Stromal cell of bone marrow (primary cell): ENCODE measurements at regions not wholly inside any gene's neighbourhood (a gene's known extent, or its start where the extent isn't known, plus 50 kb on each side); places are given as distances from the start of the nearest gene placed in this dataset.

Source experiments
- DNase-seq: peaks from one replicate; pipeline ENCODE4 v3.0.0-alpha.2; 2012; ENCODE audit warnings: low read depth

DNA sequence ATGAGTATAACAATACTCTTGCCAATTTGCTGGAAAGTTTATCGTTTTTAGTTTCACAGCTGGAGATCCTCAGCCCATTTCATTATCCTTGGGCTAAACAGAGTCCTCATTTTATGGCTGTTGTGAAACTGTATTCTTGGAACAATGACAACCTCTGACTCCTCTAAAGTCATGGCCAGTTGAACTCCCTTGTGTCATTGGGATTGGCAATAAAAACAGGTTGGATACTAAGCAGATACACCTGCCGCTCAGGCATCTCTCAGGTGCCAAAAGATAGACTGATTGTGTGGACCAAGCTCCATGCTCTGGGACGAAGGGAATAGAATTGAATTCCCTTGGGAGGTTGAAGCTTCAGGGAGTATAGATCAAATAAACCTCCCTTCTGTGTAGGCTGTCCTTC, 182.2 kb downstream of the WDR11 start:
- no peak for DNase-seq

DNA sequence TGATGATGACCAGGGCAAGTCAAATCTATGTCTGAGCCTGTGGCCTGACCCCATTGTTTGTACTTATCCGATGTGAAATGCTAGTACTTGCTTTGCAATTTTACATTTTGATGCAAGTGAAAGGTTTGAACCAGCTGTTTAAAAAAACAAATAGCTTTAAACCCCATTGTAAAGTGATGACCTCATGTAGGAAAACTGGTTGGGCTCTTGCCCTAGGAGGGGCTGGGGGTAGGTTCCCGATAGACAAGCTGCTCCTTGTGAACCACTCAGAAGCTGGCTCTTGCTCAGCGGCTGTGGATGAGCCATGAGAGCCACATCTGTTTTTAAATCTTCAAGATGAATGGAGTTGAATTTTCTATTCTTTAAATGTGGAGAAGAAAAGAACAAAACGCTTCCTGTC, 185.3 kb downstream of the WDR11 start:
- DNase-seq = no peak

DNA sequence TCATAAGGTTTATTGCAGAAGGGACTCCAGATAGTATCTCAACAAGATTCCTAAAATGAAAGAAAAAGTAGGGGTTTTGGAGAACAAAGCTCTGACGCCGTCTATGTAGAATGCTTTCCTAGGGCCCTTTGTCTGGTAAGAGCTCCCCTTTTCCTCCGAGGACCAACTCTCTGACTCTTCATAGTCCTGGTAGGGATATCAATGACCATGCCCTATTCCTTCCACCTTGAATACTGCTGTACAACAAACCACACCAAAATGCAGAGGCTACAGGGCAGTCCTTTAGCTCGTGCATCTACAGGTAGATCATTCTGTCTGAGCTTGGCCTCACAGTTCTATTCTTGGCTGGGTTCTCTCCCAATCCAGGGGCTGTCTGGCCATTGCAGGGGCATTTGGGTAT, 190.3 kb downstream of the WDR11 start:
- no peak for DNase-seq

DNA sequence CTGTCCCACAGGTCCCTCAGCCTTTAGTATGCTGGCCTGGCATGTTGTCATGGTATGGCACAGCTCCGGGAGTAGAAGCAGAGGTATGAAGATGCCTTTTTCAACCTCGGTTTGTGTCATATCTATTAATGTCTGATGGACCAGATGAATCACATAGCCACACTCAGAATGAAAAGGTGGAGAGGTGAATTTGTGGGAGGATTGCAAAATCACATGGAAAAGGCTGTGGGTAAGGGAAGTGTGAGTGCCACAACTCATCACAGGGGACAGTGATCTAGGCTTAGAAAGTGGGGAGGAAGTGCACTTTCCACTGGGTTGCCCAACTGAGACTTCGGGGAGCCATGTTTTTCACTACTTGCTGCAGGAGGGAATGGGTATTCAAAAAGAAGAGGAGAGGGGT, 190.7 kb downstream of the WDR11 start:
- DNase-seq = no peak

DNA sequence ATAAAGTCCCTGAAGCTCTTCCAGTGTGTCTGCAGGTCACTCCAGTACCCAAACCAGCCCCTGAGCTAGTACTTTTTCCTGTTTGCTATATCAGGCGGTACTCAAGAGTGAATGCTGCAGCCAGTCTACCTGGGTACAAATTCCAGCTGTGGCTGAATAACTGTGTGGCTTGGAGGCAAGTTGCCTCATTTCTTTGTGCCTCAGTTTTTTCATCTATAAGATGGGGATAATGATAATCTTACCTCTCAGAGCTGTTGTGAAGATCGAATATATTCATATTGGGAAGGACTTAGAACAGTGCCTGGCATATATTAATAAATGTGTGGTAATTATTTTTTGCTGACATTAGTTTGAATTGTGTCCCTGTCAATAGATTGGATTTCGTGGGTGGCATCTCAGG, 191.2 kb downstream of the WDR11 start:
- no peak for DNase-seq

DNA sequence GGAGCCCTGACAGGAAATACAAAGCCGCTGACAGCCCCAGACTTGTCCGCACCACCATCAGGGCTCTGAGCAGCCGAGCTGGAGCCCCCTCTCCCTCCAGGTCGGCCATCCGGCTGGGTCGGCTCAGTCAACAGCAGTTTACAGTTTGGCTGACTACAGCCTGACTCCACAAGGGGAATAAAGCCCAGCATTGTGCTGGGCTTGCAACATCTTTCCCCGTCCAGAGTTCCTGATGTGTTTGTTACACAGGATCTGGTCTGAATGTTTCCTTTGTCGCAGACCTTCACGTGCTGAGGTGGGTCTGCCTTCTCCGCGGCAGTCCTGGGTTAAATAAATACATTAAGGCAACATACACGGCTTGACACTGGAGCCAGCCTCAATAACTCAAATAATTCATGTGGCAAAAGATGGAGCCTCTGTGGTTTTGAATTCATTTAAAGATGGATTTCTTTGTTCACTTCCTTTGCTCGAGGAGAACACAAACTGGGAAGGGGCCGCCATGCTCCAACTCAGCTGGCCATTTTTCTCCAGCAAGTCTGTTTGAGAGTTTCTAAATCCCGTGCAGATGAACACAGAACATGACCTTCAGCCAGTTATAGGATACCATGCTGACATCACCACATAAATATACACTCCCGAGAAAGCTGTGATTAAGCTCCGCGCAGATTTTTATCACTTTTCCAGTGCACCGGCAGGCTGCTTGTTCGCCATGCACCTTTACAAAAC, 192.1 kb downstream of the WDR11 start:
- DNase-seq = no peak

DNA sequence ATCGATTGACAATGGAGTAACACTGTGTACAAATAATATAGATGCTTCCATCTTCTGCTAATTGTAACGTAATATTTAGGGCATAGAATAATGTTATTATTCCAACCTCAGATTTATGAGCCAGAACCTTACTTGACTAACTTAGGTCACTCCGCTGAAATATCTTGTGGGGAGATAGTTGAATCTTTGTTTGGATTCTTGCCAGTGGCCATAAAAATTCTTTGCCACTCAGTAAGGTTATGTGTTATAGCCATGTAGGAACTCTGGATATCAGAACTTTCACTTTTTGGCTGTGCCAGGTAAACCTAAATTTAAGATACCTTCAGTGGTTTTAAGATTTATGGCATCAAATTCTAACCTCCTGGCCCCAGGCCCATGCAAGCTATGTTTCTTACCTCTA, 197.6 kb downstream of the WDR11 start:
- no peak for DNase-seq

DNA sequence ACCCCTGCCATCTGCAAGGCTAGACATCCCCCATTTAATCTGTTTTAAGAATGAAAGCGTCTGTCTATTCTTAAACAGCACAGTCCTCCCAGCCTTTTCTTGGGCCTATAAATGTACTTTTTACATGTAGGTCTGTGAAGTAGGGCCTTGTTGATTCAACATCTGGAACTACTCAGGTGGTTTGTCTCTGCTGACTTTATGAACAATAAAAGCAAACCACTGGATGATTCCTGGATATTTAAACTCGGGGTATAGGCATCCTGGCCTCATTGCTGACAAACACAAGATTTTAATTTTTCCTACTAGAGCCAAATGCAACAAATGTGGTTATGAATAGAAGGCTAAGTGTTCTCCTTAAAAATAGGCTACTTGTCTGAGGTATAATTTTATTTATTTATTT, 198.3 kb downstream of the WDR11 start:
- DNase-seq = no peak

DNA sequence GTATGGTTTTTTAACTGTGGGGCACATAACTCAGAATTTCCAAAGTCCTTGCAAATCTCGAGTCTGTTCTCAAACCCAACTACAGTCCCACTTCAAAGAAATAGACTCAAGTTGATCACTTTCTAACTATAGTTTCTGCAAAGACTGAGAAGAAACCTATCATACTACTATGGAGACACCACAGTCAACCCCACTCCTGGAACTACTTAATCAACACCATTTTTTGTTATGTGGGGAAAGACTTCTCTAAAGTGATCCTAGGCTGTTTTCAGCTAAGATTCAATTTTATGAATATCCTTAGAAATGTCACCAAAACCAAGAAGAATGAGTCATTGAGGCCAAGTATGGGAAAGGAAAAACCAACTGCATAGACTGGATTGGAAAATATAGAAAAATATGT, 198.8 kb downstream of the WDR11 start:
- DNase-seq = no peak

DNA sequence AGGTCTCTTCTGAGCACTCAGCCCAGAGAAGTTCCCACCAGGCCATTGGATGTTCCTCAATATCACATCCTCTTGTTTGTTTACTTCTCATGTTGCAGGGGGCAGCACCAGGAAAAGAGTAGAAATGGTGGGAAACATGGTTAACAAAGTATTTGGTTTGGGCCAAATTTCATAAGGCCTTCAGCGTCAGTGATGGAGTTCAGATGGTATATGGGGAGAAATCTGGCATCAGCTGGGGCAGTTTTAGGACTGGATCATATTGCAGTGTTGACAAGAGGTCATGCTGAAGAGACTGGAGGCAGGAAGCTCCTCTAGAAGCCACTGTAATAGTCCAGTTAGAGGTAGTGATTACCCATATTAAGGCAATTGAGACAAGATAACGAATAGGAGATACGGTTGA, 200.0 kb downstream of the WDR11 start:
- DNase-seq = no peak

DNA sequence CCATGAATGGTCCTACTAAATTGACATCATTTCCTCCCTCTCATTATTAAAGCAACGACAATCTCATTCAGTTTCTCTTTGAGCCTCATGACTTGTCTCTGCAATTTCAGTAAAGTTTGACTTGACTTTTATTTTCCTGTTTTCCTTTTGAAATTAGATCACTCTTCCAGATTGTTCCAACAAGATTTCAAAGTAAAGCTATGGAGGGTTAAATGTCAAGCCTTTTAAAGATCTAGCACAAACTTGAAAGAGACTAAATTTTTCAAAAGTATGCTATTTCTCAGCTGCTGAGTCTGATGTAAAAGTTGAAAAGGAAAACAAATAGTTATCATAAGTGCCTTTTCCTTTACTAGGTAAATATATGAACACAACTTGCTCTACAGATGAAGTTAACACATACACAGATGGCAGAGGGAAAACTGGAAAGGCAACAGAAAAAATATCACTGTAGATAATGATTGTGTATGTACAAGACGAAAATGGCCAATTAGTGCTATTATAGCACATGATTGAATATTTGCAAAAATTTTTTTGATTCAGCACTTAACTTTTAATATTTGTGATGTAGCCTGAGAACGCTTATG, 200.6 kb downstream of the WDR11 start:
- no peak for DNase-seq

DNA sequence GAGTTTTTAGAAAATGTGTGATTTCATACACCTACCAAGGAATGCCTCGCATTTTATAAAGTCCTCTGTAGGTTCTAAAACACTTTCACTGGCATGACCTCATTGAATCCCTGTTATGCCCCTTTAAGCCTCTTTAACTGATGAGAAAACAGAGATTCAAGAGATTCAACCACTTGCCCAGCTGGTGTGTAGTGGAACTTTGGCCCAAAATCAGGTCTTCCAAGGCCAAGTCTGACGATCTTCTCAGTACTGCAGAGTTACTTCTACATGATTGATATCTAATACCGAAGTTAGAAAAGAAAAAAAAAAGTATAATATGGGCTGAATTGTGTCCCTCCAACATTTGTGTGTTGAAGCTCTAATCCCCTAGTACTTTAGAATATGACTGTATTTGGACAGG, 202.0 kb downstream of the WDR11 start:
- no peak for DNase-seq

DNA sequence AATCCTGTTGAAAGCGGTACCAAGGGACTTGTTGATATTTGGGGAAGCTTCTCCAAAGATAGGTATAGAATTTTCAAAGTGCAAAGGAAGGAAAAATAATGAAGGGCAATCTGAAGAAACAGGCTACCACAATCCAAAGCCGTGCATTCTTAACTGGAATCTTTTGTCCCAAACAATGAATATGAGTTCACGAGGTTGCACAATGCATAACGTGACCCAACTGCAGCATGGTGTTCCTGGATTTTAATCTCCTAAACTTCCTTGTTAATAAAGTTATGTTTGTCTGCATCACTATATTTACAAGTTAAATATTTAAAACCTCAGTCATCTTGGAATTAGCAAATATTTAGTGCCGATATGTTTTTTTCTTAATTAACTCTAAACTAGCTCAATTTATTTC, 203.7 kb downstream of the WDR11 start:
- no peak for DNase-seq

DNA sequence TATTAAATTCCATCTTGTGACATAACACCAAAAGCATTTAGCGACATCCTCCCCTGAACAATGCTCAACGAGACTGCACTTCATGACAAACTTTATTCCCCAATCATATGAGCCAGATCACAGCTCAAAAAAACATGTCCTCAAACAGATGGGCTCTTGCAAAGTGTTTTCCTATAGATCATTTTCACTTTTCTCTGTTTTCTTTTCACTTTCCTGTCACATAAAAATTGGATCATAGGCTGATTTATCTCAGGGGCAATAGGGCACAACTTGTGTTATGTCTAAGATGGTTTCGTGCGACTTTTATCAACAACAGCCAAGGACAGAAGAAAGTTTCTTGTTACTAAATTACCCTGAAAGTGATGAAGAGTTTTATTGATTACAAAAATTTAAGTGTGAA, 206.1 kb downstream of the WDR11 start:
- DNase-seq = no peak

DNA sequence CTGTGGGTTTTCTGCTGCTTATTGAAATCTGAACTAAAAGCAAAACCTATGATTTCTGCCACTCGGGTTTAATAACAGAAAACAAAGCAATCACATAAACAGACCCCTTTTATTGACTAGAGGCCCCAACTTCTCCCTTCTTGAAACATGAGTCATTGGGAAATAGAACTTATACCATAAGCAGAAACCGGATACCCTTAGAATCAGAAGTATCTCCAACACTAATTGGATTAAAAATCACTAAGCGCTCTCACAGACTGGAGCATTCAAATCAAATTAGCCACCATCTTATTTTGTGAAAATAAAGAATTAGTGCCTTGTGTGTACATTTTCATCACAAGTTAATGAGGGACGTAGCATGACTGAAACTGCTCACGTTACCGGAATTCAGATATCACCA, 206.9 kb downstream of the WDR11 start:
- DNase-seq = no peak

DNA sequence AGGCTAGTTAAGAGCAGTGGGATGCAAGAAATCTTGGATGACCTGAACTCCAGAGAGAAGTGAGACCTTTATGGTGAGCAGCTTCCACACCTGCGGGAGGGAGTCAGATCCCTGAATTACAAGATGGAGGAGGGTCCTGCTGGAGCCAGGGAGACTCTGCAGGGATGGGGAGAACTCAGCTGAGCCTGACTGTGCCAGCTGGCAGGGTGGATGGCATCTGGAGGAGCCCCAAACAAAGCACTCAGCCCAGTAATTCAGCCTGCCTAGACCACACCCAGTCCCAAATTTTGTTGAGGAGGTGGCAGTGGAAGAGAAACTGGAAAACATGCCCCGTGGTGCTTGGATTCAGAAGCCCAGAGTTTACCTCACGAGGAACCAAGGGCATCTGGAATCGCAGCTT, 208.2 kb downstream of the WDR11 start:
- no peak for DNase-seq

DNA sequence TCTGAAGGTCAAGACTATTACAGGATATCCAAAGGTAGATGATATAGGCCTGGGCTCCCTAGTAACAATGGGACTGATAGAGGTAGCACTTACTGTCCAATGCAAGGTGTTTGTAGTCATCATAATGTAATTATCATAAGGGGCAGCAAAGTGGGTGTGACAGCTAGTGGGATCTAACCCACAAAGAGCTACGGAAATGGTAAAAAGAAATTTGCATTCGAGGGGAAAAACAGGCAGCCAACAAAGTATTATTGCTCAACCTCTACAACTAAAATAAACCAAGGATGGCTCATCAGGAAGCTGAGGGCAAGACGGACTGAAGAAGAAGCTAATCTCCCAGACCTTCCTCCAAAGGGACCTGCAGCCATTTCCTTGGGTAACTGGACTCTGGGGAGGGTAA, 211.0 kb downstream of the WDR11 start:
- no peak for DNase-seq

DNA sequence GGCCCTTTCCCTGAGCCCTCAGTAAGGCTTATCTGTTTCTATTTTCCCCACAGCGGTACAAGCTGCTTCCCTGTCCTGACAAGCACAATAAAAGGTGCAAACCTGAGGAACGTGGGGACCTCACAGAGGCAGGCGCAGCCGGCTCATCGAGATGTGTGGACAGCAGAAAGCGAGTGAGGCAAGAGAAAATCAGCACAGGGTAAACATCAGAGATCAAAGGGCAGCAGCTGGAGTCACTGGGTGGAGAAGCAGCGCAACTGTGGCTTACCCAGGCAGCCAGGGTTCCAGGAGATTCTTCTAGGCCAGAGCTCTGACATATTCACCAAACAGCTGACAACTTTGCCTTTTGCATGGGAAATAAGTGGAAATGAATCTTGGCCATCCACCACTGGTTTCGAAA, 212.6 kb downstream of the WDR11 start:
- DNase-seq = no peak

DNA sequence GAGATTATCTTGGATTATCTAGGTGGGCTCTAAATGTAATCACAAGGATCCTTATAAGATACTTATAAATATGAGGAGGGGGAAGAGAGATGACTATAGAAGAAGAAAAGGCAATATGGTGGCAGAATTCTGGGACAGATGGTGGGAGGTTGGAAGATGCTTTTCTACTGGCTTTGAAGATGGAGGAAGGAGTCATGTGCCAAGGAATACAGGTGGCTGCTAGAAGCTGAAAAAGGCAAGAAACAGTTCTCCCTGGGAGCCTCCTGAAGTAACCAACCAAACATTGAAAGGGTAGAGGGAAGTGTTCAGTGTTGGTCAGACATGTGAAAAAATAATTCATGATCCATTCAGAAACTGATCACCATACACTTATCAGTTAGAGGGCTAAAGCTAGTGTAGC, 213.3 kb downstream of the WDR11 start:
- DNase-seq = no peak

DNA sequence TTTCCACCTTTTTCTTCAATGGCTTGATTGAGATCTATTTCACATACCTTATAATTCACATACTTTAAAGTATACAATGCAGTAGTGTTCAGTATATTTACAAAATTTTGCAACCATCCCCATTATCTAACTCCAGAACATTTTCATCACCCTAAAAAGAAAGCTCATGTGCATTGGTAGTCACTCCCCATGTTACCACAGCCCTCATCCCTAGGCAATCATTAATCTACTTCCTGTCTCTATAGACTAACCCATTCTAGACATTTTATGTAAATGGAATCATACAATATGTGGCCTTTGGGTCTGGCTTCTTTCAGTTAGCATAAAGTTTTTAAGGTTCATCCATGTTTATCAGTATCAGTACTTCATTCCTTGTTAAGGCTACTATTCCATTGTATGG, 214.2 kb downstream of the WDR11 start:
- no peak for DNase-seq

DNA sequence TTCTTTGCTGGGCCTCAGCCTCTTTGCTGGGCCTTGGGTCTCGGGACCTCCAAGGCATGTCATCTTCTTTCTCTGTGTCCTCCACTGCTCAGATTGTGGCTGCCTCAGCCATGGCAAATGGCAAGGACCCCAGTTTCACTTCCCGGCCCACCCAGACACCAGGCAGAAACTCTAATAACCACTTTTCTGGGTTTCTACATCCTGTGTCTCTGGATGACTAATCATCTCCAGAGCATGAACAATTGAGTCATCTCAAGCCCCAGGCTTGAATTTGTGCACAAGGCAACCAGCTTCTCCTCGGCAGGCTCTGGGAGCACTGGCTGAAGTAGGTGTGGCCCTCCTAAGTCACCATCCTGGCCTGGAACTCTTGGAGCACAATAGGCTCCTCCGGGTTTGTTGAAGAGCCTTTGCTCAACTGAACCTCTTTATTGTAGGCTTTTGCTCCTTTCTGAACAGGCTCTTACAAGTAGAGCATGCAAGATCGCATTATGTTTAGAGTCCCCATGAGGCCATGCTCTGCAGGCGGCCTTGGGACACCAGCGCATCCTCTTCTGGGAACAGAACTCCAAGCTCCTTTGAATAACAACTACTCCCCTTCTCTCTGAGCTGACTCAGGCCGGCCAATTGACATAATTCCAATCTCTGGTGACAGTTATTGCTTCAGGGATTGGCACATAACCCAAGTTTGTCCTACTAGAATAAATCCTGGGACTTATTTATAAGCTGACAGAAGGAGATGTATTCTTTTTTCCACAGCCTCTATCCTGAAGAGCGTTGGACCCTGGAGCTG, 218.1 kb downstream of the WDR11 start:
- DNase-seq = peak; percentile 32

DNA sequence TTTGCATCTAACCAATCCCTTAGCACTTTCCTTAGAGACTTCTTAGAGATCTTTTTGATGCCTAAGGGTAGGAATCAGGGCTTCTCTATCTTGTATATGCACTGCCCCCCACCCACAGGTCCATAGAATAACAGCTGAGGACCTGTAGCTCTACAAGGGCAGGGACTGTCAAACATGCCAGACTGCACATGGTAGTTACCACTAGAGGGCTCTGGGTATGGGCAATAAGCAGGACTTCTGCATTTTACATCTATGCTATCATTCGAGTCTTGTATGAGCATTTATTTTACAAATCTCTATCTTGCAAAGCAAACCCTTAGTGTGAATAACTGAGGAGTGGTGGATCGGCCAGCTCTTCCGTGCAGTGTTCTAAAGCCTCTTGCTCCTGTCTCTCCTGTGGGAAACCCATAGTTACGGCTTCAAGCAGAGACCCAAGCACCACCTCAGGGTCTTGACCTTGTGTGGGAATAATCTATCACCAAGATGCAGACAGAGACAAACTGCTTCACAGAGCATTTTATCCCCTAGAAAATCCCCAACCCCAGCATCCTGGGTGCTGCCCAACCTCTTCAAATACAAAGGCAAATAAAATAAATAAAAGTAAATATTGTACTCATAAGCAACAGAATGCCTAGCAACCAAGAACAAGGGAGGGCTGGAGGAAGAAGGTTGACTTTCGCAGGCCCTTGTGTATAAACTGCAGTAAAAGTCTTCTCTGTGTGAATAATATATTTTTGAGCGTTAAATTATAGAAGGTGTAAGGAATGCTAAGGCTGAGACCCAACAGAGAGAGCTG, 219.3 kb downstream of the WDR11 start:
- DNase-seq = no peak

DNA sequence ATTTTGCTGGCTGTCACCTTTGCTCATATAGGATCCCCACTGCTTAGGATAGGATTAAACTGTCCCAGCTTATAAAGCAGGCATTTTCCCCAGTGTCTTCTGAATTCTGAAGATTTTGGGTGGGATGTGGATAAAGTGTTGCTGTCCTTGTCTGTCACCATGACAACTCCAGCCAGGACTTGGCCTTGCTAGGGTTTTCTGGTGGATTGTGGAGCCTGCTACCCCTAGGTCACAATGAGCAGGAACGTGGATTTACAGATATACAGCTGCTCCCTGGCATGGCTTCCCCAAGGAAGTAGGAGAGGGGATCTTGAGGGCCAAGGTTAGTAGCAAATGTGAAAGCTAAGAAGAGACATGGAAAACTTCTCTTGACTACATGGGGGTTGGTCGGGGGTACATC, 220.7 kb downstream of the WDR11 start:
- DNase-seq = no peak
